Raji (cell line): ENCODE measurements at regions not wholly inside any gene's neighbourhood (a gene's known extent, or its start where the extent isn't known, plus 50 kb on each side); places are given as distances from the start of the nearest gene placed in this dataset.

Experiments
- POLR2A ChIP-seq: IDR thresholded peaks from 2 replicates; pipeline ENCODE4 v1.6.1; 2011; ENCODE audit warnings: low read depth, low read length, control low read depth; ENCODE audit not compliant: insufficient read depth

- no peak for TF ChIP-seq POLR2A
Observed at GRCh38 chr3:43857361-43858293, 166.9 kb downstream of the ABHD5 start.

GRCh38 chr3:43858294-43858701 lies 167.6 kb downstream of the ABHD5 start:
- no peak for TF ChIP-seq POLR2A

GRCh38 chr3:43859766-43860165 lies 169.0 kb downstream of the ABHD5 start:
- TF ChIP-seq POLR2A, result no peak

GRCh38 chr3:43861635-43862034 lies 170.9 kb downstream of the ABHD5 start:
- TF ChIP-seq POLR2A, result no peak

DNA sequence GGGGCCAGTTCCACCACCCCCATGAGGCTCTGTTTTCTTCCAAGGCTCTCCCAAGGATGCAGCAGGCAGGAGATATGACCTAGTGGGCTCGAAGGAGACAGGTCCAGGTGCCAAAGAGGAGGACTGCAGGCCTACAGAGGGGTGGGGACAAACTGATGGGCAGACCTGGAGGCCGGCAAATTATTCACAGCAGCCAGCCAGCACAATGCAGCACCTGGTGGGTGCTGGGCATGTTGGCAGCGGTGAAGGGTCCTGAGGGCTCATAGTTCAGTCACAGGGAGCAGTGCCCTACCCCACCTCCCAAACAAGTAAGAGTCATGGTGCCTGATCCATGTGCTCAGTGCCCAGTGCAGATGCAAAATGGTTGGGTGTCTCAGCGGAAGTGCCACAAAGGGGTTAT lies 171.7 kb downstream of the ABHD5 start:
- TF ChIP-seq POLR2A, result no peak

- TF ChIP-seq POLR2A, result no peak
Observed at GRCh38 chr3:43862992-43863805, 172.5 kb downstream of the ABHD5 start.

DNA sequence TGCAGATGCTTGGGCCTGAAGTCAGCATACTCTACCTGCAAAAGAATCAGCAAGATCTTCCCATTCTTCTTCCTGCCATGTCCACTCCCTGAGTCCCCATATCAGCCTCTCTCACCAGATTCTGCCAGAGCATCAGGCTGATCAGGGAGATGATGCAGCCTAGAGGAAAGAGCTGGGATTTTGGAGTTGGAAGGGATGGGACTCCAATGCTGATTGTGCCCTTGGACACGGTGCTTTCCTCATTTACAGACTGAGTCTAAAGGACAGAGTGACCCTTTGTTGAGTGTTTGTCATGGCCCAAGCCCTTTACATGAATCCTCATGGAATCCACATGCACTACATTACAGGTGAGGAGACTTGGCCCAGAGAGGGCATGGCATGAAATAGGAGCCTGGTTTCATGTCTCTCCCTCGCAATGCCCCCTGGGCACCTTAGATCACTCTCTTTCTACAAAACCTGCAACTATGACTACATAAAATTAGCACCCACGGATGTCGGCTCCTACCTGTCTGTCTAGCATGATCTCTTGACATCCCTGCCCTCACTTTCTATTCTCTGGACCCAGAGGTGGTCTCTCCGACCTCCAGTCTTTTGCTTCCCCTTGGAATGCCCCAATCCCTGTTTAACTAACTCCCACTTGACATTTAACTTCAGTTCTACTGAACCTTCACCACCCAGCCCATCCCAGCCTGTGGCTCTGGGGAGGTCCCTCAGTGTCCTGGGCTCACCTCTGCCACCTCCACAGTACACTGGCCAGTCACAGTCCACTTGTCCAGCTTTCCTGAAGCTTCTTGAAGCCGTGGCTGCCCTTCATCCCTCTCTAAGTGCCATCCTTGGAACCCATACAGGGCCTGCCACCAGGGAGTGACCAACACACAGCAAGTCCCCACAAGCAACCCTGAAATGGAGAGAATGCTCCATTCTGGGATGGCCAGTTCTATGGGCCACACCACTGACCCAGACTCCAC lies 173.5 kb downstream of the ABHD5 start:
- TF ChIP-seq POLR2A, result no peak

GRCh38 chr3:43865351-43865750 lies 174.6 kb downstream of the ABHD5 start:
- no peak for TF ChIP-seq POLR2A

DNA sequence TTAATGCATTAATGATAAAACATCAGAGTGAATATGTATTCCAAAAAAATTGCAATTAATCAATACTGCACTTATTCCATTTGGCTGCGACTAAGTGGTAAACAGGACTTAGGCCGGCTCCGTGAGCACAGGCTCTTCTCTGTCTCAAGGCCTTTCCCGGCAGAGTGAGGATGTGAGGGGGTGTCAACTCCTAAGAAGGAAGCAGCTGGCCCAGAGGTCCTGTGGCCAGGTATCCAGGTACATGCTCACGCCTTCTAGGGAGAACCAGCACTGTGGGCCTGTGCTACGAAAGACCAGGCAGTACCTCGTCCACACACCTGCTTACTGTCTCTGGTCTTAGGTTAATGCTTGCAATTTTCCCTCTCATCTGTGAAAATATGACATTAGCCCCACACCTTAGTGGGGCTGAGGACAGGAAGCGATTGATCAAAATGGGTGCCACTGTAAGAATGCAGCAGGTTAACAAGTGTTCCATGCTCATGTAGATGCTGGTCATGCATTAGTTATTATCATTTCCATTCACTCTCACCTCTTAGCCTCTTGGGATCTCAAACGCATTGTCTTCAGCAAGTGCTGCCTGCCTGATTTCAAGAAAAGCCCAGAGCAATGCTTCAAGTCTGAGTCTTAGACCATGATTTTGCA lies 175.3 kb downstream of the ABHD5 start:
- TF ChIP-seq POLR2A, result no peak

- TF ChIP-seq POLR2A, result no peak
Observed at GRCh38 chr3:43866529-43867353, 176.0 kb downstream of the ABHD5 start.

DNA sequence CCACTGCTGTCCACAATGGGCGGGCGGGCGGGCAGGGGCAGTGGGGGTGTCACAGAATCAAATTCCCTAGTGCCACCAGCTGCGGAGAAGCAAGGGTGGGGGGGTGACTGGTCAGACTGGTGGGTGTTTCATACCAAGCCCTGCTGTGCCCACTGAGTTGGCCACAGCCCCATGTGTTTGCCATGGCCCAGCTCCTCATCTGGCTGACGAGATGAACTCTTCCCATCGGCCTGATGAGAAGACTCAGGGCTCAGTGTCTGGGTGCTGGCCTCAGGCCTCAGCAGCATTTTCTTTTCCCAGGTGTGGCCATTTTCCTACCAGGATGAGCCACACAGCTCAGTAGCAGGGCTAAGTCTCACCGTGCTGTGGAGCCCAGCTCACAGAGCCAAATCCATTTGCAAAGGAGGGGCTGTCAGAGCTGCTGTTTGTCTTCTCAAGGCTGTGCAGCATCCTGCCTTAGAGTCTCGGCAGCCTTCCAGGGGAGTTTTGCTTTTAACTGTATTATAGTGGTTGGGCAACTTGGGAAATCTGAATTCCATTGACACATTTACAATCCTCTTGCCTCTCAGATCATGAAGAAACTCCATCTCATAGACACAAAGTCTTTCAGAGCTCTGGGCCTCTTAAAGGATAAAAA lies 176.8 kb downstream of the ABHD5 start:
- no peak for TF ChIP-seq POLR2A

- no peak for TF ChIP-seq POLR2A
Observed at GRCh38 chr3:43869491-43869890, 178.8 kb downstream of the ABHD5 start.

- no peak for TF ChIP-seq POLR2A
Observed at GRCh38 chr3:43870120-43870519, 179.4 kb downstream of the ABHD5 start.
